ENCODE measurements at regions not wholly inside any gene's neighbourhood (a gene's known extent, or its start where the extent isn't known, plus 50 kb on each side); places are given as distances from the start of the nearest gene placed in this dataset.

DNA sequence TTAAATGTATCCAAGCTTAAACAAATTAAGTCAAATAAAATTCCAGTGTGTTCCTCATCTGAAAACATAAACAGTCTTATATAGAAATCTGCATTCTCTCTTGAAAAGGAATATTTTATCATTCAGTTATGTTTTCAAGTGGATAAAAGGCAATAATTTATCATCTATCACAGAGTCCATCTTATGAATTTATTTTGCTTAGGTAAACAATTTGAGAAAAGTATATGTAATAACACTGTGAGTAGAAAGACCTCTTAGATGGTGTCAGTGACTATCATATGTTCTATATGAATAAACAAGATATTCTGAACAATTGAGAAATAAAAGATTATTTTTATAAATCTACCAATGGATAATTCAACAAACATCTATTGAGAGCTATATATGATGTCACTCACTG is 397.6 kb upstream of the GJE1 start:
- Histone ChIP-seq H3K9me3 (replicated peaks) (no peaks in the 10 kb centered on the region), H3K27ac (no peak overlapping the region), H3K4me1 (no peaks in the 10 kb centered on the region), H3K36me3 (no peaks in the 10 kb centered on the region), H3K4me3 (no peak overlapping the region), H3K27me3 (no peaks in the 10 kb centered on the region)
- DNase-seq = no peak

DNA sequence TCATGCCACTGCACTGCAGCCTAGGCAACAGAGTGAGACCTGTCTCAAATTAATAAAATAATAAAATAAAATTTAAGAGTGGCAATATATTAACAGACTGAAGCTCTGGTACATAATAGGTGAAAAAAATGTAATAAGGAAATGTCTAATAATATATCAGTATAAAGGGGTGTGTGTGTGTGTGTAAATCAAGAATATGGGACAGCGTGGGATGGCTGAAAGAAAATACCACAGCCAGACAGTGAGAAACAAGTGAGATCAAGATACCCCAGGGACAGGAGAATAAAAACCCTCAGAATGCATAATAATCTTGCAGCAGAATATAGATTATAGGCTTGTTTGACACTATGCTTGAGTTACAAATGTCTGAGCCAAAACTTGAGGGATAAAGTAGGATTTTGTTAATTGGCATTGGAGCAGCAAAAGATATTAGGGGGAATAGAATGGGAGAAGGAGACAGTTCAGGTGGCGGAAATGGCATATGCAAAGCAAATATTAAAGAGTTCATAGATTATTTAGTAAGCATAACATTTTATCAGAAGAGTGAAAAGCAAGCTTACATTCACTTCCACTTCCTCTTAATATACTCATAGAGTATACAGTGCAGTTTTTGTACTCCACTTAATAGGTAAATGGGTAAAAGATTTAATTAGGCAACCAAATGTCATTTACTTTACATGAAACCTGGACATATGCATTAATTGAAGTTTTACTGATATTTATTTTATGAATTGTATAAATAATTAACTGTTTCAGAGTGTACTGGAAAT is 398.5 kb upstream of the GJE1 start:
- H3K4me1 ChIP-seq = no peaks in the 10 kb centered on the region
- H3K27me3 ChIP-seq = no peaks in the 10 kb centered on the region
- DNase-seq = no peak
- no peaks in the 10 kb centered on the region for H3K9me3 ChIP-seq (replicated peaks)
- no peaks in the 10 kb centered on the region for H3K36me3 ChIP-seq
- no peak overlapping the region for H3K27ac ChIP-seq
- no peak overlapping the region for H3K4me3 ChIP-seq

GRCh38 chr6:141729146-141729545 is 403.6 kb upstream of the GJE1 start:
- Histone ChIP-seq H3K4me3 (no peak overlapping the region), H3K4me1 (peaks cover 4% of the 10 kb centered on the region; the same call in 1 of the 2 replicates), H3K36me3 (no peaks in the 10 kb centered on the region), H3K27me3 (no peaks in the 10 kb centered on the region), H3K27ac (no peak overlapping the region), H3K9me3 (replicated peaks) (no peaks in the 10 kb centered on the region)
- no peak for DNase-seq

DNA sequence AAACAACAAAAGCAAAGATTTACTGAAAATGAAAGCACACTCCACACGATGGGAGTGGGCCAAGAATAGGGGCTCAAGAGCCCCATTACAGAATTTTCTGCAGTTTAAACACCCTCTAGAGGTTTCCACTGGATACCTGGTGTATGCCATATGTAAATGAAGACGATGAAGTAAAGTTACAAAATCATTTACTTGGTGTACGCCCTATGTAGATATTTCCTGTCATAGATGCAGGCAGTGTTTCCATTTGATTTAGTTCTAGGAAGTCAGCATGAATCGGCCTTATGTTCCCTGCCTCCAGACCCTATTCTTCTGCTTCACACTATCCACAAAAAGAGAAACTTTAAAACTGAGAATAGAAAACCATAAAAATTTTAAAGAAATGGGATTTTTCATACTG is 404.4 kb upstream of the GJE1 start:
- H3K27me3 ChIP-seq = no peaks in the 10 kb centered on the region
- H3K9me3 ChIP-seq (replicated peaks) = no peaks in the 10 kb centered on the region
- H3K4me3 ChIP-seq = no peak overlapping the region
- no peaks in the 10 kb centered on the region for H3K36me3 ChIP-seq
- DNase-seq = no peak
- no peak overlapping the region for H3K27ac ChIP-seq
- peaks cover 4% of the 10 kb centered on the region; the same call in 1 of the 2 replicates for H3K4me1 ChIP-seq

DNA sequence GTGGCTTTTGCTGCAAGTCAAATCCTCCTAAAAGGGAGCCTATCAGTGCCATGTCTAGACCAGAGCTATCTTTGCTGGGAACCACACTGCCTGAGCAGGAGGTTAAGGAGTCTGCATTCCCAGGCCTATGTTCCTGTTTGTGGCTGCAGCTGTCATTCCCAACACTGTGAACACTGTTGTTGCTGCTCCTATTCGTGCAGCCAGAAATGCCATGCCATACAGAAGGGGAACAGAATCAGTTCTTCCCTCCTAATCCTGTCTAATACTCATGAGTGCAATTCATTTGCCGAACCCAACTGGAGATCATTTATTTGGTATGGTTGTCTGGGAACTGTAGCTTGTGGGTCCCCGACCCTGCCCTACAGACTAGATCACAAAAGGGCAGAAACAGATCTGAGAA is 406.5 kb upstream of the GJE1 start:
- H3K27me3 ChIP-seq = no peaks in the 10 kb centered on the region
- H3K4me3 ChIP-seq = peak overlapping the region; percentile 28
- H3K36me3 ChIP-seq = no peaks in the 10 kb centered on the region
- peak; percentile 65 to 80 for DNase-seq
- H3K9me3 ChIP-seq (replicated peaks) = no peaks in the 10 kb centered on the region
- peaks cover 4% of the 10 kb centered on the region; the same call in 1 of the 2 replicates for H3K4me1 ChIP-seq
- peak overlapping the region; percentile 32 for H3K27ac ChIP-seq

GRCh38 chr6:141724731-141725130 is 408.0 kb upstream of the GJE1 start:
- Histone ChIP-seq H3K36me3 (no peaks in the 10 kb centered on the region), H3K4me1 (peaks cover 4% of the 10 kb centered on the region; the same call in 1 of the 2 replicates), H3K9me3 (replicated peaks) (no peaks in the 10 kb centered on the region), H3K4me3 (no peak overlapping the region), H3K27me3 (no peaks in the 10 kb centered on the region), H3K27ac (no peak overlapping the region)
- DNase-seq = no peak

GRCh38 chr6:141719476-141719875 is 413.2 kb upstream of the GJE1 start:
- H3K36me3 ChIP-seq = no peaks in the 10 kb centered on the region
- DNase-seq = no peak
- H3K4me1 ChIP-seq = no peaks in the 10 kb centered on the region
- no peak overlapping the region for H3K4me3 ChIP-seq
- H3K27ac ChIP-seq = no peak overlapping the region
- no peaks in the 10 kb centered on the region for H3K9me3 ChIP-seq (replicated peaks)
- no peaks in the 10 kb centered on the region for H3K27me3 ChIP-seq

- DNase-seq = no peak
- H3K4me1 ChIP-seq = no peaks in the 10 kb centered on the region
- no peaks in the 10 kb centered on the region for H3K9me3 ChIP-seq (replicated peaks)
- H3K4me3 ChIP-seq = no peak overlapping the region
- no peaks in the 10 kb centered on the region for H3K27me3 ChIP-seq
- no peaks in the 10 kb centered on the region for H3K36me3 ChIP-seq
- no peak overlapping the region for H3K27ac ChIP-seq
These were observed 427.3 kb upstream of the GJE1 start for GRCh38 chr6:141705431-141705830.

DNA sequence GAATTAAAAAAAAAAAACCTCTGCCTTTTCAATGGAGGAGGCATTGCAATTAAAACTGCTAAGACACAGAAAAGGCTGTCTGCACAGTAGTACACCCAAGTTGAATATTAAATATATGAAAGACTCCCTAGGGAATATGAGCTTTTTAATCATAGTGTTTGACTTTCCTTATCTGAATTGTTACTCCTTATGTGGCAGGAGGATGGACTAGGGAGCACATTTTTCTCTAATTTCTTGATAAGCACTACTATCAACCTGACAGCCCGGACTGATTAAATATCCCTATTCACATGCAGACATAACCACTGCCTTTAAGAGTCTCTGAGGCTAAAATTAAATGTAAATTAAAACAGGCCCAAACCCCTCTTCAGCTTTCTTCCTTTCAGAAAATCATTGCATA is 428.6 kb upstream of the GJE1 start:
- no peaks in the 10 kb centered on the region for H3K9me3 ChIP-seq (replicated peaks)
- DNase-seq = no peak
- H3K36me3 ChIP-seq = no peaks in the 10 kb centered on the region
- no peak overlapping the region for H3K27ac ChIP-seq
- H3K4me1 ChIP-seq = no peaks in the 10 kb centered on the region
- no peaks in the 10 kb centered on the region for H3K27me3 ChIP-seq
- H3K4me3 ChIP-seq = no peak overlapping the region

DNA sequence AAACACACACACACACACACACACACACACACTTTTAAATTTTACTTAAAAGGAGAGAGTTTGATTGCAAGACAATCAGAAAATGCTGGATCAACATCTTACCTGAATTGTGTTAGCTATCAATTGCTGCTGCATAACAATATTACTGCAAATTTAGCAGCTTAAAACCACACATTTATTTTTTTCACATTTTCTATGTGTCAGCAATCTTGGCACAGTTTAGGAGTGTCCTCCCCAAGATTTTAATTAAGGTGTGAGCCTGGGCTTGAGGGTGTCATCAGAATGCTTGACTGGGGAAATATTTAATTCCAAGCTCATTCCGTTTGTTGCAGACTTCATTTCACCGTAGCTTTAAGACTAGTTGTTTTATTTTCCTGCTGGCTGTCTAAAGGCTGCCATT is 431.0 kb upstream of the GJE1 start:
- H3K4me1 ChIP-seq = no peaks in the 10 kb centered on the region
- DNase-seq = no peak
- H3K27ac ChIP-seq = no peak overlapping the region
- H3K4me3 ChIP-seq = no peak overlapping the region
- H3K9me3 ChIP-seq (replicated peaks) = no peaks in the 10 kb centered on the region
- H3K27me3 ChIP-seq = no peaks in the 10 kb centered on the region
- H3K36me3 ChIP-seq = no peaks in the 10 kb centered on the region

DNA sequence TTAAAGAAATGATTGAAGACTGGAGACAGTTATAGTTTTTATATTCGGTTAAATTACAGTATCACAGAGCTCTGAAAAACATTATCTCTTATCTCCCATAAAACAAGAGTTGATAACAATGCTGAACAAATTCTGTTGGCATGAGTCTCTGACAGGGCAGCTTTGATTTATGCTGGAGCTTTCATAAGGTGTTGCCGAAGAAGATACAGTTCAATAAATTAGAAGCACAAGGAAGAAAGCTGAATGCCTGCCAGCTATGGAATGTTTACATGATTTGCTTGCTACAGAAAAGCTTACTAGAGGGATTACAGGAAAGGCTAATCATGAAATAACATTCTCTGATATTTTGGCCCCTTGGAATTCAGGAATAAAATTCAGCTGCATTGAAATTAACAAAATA is 431.9 kb upstream of the GJE1 start:
- H3K27ac ChIP-seq = no peak overlapping the region

GRCh38 chr6:141688916-141689315 is 443.8 kb upstream of the GJE1 start:
- H3K27ac ChIP-seq = no peak overlapping the region
- no peaks in the 10 kb centered on the region for H3K36me3 ChIP-seq
- no peaks in the 10 kb centered on the region for H3K4me1 ChIP-seq
- DNase-seq = no peak
- no peak overlapping the region for H3K4me3 ChIP-seq
- no peaks in the 10 kb centered on the region for H3K9me3 ChIP-seq (replicated peaks)
- H3K27me3 ChIP-seq = no peaks in the 10 kb centered on the region

More for the DNA sequence above, 431.9 kb upstream of the GJE1 start:
- H3K36me3 ChIP-seq = no peaks in the 10 kb centered on the region
- H3K4me1 ChIP-seq = no peaks in the 10 kb centered on the region
- H3K9me3 ChIP-seq (replicated peaks) = no peaks in the 10 kb centered on the region
- no peak overlapping the region for H3K4me3 ChIP-seq
- DNase-seq = no peak
- no peaks in the 10 kb centered on the region for H3K27me3 ChIP-seq

DNA sequence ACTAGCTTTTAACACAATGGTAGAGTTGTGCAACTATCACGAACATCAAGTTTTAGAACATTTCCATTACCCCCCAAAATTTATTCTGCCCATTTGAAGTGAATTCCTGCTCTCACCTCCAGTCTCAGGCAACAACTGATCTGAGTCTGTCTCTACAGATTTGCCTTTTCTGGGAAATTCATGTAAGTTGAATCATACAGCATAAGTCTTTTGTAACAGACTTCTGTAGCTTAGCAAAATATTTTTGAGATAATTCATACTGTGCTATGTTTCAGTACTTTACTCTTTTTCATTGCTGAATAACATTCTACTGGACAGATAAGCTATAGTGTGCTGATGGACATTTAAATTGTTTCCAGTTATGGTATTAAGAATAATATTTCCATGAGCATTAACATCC is 447.3 kb upstream of the GJE1 start:
- Histone ChIP-seq H3K9me3 (replicated peaks) (no peaks in the 10 kb centered on the region), H3K36me3 (no peaks in the 10 kb centered on the region), H3K27ac (no peak overlapping the region), H3K27me3 (no peaks in the 10 kb centered on the region), H3K4me1 (no peaks in the 10 kb centered on the region), H3K4me3 (no peak overlapping the region)
- no peak for DNase-seq

GRCh38 chr6:141682391-141682790 is 450.3 kb upstream of the GJE1 start:
- no peaks in the 10 kb centered on the region for H3K27me3 ChIP-seq
- no peak overlapping the region for H3K4me3 ChIP-seq
- no peaks in the 10 kb centered on the region for H3K9me3 ChIP-seq (replicated peaks)
- H3K4me1 ChIP-seq = no peaks in the 10 kb centered on the region
- no peaks in the 10 kb centered on the region for H3K36me3 ChIP-seq
- no peak for DNase-seq
- H3K27ac ChIP-seq = no peak overlapping the region

DNA sequence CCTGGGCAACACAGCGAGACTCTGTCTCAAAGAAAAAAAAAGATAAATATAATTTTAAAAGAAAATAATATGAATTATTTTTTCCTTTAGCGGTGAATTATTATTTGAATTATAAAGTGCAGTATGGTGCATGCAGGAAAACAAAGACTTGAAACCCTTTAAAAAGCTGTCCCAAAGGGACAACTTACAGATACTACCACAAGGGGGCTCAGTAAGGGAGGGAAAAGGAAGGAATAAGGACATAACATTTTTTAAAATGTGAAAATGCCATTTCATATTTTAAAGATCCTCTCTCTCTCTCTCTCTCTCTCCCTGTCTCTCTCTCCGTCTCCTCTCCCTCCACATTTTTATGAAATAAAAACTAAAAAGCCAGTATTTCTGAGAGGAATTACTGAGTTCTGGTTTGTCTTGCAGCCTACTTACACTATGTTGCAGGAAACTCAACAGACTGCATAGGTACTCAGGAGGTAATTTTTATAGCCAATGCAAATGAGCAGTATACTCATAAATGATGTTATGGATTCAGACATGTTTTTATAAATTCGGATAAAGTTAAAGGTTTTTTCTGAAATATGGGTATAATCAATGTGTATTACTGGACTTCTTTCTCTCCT is 455.0 kb upstream of the GJE1 start:
- no peaks in the 10 kb centered on the region for H3K27me3 ChIP-seq
- no peaks in the 10 kb centered on the region for H3K36me3 ChIP-seq
- no peak overlapping the region for H3K27ac ChIP-seq
- H3K4me1 ChIP-seq = no peaks in the 10 kb centered on the region
- H3K4me3 ChIP-seq = no peak overlapping the region
- no peaks in the 10 kb centered on the region for H3K9me3 ChIP-seq (replicated peaks)
- peak in 1 of 2 experiments; percentile 58 for DNase-seq

DNA sequence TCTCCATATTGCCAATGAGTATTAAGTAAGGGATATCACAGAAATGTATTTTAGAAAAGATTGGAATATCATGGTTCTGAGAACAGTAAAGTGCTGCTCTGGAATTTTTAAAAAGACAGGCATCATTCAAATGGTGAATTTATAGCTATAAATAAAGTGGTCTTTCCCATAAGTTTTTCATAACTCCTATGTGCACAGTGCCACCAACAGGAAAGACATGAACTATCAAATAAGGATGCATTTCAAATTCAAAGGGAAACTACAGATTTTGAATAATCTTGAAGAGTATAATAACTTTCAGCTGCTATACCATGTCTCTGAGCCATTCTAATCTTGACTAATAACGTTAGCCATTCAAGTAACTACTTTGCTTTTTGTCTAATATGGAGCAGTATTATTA is 456.8 kb upstream of the GJE1 start:
- H3K9me3 ChIP-seq (replicated peaks) = no peaks in the 10 kb centered on the region
- H3K27me3 ChIP-seq = no peaks in the 10 kb centered on the region
- no peak for DNase-seq
- H3K36me3 ChIP-seq = no peaks in the 10 kb centered on the region
- H3K27ac ChIP-seq = no peak overlapping the region
- H3K4me3 ChIP-seq = no peak overlapping the region
- no peaks in the 10 kb centered on the region for H3K4me1 ChIP-seq

Data from SJCRH30 (cell line).